ENCODE measurements at regions not wholly inside any gene's neighbourhood (a gene's known extent, or its start where the extent isn't known, plus 50 kb on each side); places are given as distances from the start of the nearest gene placed in this dataset.

DNA sequence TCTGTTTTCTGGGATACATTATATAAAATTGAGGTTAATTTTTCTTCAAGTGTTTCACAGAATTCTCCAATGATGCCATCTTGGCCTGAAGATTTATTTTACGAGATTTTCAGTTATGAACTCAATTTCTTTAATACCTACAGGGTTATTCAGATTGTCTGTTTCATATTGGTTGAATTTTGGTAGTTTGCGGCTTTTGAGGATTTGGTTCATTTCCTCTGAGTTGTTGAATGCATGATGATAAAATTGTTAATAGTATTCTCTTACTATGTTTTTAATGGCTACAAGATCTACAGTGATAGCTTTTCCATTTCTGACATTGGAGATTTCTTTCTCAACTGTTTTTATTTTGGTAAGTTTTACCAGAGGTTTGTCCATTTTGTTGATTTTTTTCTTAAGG is 63.9 kb upstream of the PTPRG start:
- TF ChIP-seq, protein P1, sequence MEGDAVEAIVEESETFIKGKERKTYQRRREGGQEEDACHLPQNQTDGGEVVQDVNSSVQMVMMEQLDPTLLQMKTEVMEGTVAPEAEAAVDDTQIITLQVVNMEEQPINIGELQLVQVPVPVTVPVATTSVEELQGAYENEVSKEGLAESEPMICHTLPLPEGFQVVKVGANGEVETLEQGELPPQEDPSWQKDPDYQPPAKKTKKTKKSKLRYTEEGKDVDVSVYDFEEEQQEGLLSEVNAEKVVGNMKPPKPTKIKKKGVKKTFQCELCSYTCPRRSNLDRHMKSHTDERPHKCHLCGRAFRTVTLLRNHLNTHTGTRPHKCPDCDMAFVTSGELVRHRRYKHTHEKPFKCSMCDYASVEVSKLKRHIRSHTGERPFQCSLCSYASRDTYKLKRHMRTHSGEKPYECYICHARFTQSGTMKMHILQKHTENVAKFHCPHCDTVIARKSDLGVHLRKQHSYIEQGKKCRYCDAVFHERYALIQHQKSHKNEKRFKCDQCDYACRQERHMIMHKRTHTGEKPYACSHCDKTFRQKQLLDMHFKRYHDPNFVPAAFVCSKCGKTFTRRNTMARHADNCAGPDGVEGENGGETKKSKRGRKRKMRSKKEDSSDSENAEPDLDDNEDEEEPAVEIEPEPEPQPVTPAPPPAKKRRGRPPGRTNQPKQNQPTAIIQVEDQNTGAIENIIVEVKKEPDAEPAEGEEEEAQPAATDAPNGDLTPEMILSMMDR (IDR thresholded peaks at IDR 0.05; ENCODE audit: low read length) = no peak
- TF ChIP-seq EZH2 (optimal IDR thresholded peaks at IDR 0.05; ENCODE audit: low read depth, low read length) (no peak), EZH2phosphoT487 (IDR thresholded peaks at IDR 0.05; ENCODE audit: low read length) (no peak)

Data from MM.1S (cell line).